UCSD-AML1 (cell line): ENCODE measurements at regions not wholly inside any gene's neighbourhood (a gene's known extent, or its start where the extent isn't known, plus 50 kb on each side); places are given as distances from the start of the nearest gene placed in this dataset.
"Not testable (repeated sequence)": the region's sequence is repeated elsewhere in the genome, so short reads cannot be mapped to it uniquely, and the experiment has no call there.

Source experiments
- DNase-seq: peaks from one replicate; lab custom pipeline; 2025; ENCODE audit not compliant: unreplicated experiment; lab: John Stamatoyannopoulos, UW

DNA sequence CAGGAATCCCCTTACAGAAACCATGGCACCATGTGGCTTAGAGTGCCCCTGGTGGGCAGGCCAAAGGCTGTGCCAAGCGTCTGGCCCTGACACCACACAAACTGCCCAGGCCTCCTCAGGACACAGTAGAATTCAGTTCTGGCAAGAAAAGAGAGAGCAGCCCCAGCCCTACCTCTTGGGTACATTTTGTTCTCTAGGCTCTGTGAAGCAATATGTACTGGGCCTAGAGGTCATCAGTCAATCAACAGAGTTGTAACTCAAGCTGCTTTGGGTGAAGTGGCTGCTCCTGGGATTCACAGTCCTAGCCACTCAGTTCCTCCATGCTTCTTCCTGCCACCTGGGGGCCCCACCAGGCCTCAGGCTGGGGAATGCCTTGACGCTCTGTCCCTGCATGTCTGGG lies 158.1 kb upstream of the MAMLD1 start:
- DNase-seq: no peak

DNA sequence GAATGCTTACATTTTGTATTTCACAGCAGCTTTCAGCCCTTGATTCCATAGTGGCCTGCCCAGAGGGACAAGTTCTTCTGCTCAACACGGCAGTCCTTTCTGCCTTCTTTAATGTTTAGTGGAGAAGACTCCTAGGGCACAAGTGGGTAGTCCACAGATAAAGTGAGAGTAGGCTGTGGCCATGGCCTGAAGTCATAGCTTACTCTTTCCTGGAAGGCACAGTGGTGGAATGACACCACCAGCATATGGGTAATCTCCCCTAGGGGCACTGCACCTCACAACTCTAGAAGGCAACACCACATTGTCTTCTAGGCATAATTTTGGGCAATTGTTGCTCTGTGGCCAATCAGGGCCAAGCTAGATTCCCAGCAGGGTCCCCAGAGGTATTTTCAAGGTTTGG lies 155.4 kb upstream of the MAMLD1 start:
- DNase-seq: no peak

DNA sequence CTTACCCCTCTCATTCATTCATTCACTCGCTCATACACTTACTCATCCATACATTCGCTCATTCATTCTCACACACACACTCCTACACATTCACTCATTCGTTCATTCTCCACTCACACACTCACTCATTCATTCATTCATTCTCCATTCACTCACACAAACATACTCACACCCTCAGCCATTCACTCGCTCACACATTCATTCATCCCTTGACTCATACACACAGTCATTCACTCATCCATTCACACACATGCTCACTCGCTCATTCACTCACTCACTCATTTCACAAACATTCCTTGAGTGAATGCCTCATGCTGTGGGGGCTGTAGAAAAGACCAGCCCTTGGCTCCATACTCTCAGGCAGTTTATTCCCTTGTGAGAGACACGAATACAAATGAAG lies 151.1 kb upstream of the MAMLD1 start:
- DNase-seq: no peak

DNA sequence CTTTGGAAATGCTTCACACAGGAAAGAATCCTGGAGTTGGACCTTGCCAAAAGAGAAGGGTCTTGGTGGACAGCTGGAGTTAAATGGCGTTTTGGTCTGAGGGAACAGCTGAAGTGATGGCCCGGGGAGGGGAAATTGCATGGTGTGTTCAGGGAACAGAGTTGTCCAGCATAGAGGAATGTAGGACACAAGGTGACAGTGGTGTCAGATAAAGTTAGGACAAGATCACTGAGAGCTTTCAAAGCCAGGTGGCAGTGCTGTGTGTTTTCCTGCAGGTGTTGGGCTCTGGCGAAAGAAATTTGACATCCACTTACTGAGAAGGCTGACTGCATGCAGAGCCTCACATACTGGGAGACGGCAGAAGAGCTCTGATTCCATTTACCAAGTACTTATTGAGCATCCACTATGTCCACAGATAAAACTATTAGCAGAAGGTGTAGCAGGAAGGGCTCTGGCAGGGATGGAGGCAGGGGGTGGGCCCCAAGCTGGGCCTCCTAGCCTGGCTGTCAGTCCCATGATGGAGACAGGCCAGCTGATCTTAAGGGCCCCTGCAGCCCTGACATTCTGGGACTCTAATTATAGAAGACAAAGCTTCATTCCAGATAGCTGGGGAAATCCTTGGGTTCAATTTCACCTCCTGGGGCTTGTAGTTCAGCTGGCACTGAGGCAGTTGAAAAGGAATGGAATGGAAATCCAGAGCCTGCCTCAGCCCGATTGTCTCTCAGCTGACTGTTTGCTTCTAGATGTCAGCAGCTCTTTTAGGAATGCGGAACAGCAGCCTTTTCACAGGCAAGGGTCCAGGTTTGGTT lies 150.2 kb upstream of the MAMLD1 start:
- DNase-seq: no peak

DNA sequence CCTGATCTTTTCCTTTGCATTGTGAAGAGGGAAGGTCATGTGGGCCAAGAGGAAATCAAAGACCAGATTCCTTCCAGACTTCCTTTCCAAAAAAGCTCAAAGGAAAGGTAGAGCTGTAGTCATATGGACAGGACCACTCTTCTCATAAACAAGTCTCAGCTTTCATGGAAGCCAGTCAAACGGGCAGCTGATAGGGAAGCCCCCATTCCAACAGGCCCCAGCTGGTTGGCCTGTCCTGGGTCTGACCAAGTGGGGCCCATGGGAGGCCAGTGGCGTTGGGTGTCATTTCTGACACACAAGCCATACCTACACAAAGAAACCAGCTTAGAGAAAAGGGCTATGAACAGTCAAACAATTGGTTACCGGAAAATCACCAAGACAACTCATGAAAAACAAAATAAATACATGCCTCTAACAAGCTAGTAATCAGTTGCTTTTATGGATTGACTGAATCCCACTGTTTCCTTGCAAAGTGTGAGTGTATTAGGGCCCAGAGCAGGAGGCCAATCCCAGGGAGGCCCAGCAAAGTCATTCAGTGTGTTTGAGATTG lies 149.6 kb upstream of the MAMLD1 start:
- DNase-seq: no peak

DNA sequence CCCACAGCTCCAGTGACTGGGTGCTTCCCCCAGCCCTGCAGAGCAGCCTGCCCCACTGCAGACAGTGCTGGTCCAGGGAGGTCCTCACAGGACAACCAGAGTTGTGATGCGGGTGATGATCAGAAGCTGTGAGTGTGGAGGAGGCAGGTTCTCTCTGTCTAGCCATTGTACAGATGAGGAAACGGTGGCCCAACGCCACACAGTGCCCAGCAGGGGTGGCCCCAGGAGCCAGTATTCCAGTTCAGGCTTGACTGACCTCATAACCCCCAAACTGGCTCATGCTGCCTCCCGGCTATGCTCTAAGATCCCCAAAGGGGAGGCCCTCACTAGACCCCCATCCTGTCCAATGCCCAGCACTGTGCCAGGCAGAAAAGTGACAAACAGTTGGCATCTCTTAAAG lies 147.1 kb upstream of the MAMLD1 start:
- DNase-seq: not testable (repeated sequence)

DNA sequence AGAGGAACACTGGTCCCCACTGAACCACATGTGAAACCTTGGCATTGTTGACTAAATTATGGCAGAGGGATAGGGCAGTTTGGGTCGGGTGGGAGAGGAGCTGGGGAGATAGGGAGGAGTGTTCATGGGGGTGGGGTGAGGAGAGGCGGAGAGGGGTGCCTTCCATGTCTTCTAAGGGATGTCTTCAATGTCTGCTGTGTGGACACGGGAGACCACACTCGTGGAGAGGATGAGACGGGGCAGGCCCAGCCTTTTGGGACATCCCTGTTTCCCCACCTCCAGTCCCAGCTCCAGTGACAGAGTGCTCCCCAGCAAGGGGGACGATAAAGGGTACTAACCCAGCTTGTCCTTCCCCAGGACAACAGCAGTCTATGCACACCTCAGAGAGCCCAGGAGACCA lies 146.4 kb upstream of the MAMLD1 start:
- DNase-seq: no peak

DNA sequence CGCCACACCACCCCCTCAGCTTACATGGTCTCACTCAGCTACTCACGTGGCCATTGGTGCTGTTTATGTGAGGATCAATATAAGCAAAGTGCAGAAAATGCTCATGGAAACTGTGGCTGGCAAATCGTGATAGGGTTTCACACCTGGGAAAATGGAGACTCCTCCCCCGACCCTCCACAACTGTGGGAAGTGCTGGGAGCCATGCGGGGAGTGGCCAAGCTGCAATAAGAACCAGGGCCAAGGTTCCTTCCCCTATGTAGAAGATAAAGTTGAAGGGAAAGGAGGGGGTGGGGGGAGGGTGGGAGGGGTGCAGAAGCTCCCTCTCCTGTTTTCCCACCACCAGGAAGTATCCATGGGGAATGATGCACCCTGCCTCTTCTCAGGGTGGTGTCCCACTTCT lies 145.5 kb upstream of the MAMLD1 start:
- no peak for DNase-seq

DNA sequence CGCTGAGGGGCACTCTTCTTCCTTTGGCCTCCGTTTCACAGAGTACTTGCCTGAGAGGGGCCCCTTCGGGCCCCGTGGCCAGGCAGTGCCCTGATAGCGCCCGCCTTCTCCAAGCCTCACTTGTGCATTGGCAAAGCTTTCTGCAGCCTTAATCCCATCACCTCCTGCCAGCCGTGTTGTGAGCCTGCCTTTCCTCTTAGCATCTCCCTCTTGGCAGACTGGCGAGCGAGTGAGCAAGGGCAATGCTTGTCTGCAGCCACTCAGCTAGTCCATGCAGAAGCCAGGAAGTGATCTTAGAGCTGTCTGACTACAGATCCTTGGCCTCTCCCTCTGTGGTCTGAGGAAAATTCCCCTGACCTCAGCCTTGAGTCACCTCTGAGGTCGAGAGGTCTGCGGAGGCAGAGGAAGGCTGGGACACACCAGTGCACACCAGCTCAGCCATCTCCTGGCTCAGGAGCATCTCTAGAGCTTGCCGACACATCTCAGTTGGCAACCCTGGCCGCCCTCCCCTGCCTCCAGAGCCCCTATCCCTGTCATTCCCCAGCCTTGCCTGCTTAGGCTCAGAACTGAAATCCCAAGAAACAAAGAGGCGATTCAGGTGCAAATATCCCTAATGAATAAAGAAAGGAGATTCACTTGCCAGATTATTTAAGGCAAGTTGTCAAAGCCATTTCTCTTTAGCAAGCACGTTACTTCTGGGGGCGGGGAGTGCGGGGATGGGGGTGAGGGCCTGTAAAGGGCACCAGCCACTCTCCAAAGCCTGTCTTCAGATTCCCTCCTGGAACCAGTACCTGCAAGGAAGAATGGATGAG lies 143.5 kb upstream of the MAMLD1 start:
- no peak for DNase-seq

DNA sequence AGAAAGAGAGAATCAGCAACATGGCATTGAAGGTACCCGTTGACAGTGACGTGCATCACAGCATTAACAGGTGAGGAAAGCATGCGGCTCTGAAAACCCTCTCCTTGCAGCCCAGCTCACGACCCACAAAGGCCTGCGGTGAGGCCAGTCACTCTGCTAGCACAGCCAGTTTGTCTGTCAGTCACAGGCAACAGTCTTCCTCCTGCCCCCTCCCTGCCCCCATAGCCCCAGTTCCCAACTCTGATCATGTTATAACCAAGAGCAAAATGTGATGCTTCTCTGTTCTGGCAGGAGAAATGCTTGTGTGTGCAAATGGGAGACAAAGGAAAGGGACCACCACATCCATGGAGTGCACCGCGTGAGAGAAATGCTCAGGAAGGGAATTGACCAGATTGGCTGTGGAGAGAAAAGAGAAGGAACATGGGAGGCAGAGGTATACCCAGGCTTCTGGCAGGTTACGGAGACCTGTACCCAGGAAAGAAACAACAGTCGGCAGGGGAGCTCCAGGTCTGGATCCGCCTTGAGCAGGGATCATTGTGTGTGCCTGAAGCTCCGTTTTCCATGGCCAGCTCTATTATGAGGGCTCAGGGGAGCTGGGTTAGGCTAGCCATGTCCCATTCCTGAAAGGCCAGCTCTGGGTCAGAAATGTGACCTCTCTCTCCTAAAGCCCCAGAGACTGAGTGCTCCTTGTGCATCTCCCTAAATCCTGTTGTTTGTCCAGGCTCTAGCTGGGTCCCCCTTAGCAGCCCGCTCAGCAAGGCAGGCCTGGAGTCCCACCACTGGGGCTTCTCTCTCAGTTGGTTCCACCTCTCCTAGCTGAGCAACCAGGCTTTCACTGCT lies 139.7 kb upstream of the MAMLD1 start:
- no peak for DNase-seq

DNA sequence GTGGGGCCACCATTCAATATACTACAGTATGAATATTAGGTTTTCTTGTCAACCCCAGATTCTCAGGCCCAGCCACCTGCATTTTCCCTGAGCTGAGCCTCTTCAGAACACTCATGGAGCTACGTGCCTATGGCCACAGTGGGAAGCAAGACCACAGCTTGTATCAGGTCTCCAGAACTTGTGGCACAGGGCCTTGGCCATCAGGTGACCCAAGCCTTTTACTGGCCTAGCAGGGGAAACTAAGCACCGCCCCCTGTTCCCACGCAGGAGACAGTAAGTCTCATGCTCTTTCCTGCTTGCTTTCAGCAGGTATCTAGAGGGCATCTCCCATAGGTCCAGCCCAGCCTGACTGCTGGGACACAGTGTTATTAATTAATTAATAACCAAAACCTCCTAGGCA lies 138.4 kb upstream of the MAMLD1 start:
- no peak for DNase-seq

DNA sequence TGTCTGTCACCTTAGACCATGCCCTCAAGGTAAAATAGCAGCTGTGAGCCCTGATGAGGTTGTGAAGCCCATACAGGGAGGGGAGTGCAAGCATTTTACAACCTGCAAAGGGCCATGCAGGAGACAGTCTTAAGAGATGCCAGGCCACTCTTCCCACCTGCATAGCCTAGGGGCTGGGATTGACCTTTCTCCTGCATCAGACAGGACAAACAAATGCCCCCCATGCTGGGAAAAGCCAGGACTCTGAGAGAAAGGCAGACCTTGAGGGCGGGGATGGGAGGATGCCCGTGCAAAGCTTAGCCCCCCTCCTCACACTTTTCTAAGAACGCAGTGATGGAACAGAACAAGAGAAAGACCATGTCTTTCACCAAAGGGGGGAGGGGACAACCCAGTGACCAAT lies 137.9 kb upstream of the MAMLD1 start:
- DNase-seq: no peak

DNA sequence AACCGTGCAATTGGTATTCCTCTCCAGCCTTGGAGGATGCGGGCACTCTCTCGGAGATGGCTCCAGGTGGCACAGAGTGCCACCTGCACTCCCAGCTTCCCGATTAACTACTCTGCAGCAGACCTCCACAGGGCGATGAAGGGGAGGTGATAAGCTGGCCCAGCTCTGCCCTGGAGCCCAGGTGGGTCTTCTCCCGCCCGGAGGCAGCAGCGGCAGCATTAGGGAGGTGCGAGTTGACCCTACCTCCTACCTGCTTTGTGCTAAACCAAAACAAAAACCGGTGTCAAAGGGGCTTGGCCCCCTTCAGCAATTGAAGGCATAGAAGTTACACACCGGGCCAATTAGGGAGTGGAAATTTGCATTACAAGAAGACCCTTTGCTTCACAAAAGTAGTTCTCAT lies 137.4 kb upstream of the MAMLD1 start:
- no peak for DNase-seq

DNA sequence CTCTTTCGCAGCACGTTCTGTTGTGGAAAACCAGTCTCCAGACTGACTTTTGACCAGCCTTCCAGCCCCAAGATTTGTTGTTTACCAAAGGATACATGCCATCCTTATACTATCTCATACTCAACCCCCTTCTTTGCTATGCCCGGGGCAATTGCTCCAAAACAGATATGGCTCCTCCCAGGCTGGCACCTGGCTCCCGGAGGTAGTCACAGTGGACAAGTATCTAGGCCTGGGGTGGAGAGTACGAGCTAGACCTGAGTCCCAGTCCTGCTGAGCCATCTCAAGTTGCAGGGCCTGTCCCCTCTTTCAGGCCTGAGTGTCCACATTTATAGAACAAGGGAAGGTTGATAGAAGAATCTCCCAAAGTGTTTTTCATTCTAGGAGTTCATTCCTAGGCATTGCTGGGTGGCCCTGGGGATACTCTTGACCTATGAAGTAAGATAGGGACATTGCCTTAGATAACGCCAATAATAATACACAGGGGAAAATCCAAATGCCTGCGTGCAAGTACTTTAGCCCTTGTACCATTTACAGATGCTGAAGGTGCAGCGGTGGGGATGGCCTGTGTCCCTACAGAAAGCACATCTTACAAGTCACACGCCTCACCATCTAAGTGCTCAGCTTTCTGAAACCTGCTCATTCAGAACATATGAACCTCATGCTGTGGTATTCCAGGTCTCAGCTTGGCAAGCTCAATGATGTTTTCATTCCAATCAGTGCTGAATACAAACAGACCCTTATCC lies 136.7 kb upstream of the MAMLD1 start:
- DNase-seq: no peak

DNA sequence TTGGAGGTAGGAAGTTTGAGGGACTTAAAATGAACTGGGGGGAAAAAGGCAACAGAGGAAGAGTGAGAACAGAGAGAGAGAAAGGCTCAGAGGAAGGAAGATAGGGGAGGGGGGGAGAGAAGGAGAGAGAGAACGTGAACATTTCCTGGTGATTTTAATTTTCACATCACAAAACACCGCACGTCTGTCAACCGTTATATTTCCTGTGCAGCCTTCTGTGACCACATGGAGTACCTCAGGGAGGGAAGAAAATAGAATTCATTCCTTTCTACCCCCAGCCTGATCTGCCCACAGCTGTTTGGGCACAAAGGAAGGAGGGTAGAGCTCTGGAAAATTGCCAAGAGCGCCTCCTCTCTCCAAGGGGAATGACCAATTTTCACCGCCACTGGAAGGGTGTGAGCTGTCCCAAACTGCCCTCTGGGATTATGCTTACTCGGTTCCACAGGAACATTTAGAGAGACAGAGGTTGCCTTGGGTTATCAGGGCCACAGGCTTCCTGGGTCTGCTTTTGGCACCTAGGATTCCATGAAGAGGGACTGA lies 135.7 kb upstream of the MAMLD1 start:
- DNase-seq: no peak

DNA sequence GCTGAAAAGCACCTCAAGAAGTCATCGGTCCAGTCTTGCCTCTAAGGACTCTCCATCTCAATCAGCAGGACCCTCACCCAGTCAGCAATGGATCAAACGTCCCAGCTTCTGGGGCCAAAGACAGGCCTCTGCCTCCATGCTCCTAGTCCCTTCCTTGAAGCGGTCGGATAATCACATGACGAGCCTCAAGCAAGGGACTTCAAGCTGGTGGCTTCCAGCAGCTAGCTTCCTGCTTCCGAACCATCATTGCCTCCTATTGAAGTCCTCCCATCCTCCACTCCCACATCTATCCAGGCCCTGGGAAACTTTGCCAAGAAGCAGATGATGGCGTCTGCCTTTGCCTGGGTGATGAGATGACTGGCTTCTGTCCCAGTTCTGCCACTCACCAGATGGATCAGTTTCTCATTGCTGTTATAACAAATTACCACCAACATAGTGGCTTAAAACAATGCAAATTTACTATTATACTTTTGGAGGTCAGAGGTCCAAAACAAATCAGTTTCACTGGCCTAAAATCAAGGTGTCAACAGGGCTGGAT lies 135.2 kb upstream of the MAMLD1 start:
- no peak for DNase-seq

DNA sequence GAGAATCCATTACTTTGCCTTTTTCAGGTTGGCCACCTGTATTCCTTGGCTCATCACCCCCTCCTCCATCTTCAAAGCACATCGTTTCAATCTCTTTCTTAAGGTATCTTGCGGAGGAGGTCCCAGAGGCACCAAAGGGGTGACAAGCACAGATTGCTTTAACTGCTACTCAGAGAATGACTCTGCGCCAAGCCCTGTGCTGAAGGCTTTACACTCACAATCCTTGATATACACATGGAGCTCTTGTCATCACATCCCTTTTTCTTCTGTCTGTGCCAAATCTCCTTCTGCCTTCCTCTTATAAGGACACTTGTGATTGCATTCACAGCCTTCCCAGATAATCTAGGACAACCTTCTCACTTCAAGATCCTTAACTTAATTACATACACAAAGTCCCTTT lies 134.7 kb upstream of the MAMLD1 start:
- DNase-seq: no peak

DNA sequence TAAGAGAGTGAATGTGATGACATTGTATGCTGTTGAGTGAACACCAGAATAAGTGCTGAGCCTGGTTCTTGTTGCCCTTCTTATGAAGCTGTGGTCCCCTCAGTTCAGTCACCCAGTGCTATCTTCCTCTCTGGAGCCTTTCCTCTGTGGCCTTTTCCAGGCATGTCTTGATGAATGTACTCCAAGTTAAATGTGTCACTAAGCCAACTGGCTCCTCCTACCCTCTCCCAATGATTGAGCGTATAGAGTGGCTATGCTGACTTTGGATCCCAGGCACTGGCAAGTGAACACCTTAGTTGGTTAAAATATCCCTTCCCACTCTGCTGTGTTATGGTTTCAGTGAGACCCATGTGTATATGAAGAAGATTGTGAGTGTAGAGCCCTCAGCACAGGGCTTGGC lies 134.1 kb upstream of the MAMLD1 start:
- no peak for DNase-seq

DNA sequence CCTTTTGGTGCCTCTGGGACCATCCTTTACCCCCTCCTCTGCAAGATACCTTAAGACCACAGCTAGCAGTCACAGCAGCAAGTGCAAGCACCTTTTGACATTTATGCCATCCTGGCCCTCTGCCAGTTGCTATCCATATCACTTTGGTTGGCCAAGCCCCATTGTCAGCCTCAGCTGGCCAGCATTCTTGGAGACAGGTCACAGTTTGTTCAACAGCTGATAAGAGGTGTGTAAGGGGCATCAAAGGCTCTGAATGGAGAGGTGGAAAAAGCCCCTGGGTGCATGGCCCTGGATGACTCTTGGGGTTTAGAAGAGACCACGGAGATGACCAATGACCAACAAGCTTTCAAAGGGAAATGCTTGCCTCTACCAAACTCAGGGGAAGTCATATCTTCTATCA lies 133.6 kb upstream of the MAMLD1 start:
- DNase-seq: no peak

DNA sequence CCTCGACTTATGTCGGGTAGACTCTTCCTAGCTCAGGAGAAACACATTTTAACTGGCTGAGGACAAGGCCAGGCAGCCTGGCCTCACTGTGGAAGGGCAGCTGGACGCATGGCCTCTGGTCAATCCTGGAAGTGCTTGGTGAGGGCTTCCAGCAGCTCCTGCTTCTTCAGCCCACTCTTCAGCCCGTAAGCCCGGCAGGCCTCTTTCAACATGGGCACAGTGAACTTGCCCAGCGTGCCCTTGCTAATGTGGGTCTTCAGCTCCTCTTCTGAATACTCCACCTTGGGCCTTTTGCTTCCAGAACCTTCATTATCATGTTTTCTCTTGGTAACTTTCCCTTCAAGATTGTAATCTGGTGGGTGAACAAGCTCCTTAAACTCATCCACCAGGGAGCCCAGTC lies 132.2 kb upstream of the MAMLD1 start:
- DNase-seq: not testable (repeated sequence)
